Thoracic aorta (tissue), 2 donors: ENCODE measurements at regions not wholly inside any gene's neighbourhood (a gene's known extent, or its start where the extent isn't known, plus 50 kb on each side); places are given as distances from the start of the nearest gene placed in this dataset.
"Not testable (repeated sequence)": the region's sequence is repeated elsewhere in the genome, so short reads cannot be mapped to it uniquely, and the experiment has no call there.

Experiments used
- ATAC-seq: fragments of 150-250 bp; one replicate; pipeline ENCODE4 v1.8.0; 2017; ENCODE audit warnings: low read depth; ENCODE audit not compliant: insufficient number of reproducible peaks, low FRiP score
- DNase-seq: peaks from one replicate; pipeline ENCODE4 v3.0.0-alpha.2; 2020; ENCODE audit warnings: low spot score
- H3K27ac ChIP-seq, 2 donors: fragments of 200-600 bp; sonication (generic); 1 replicate in 1 of 2; 2 replicates in 1 of 2; pipeline ENCODE4 v1.5.1; 2016; ENCODE audit warnings: mild to moderate bottlenecking in 2 of 2, moderate library complexity in 2 of 2
- H3K27me3 ChIP-seq: fragments of 200-600 bp; sonication (generic); replicated peaks from 2 replicates; pipeline ENCODE4 v1.6.0; 2016; ENCODE audit warnings: mild to moderate bottlenecking; ENCODE audit not compliant: insufficient read depth
- H3K36me3 ChIP-seq: fragments of 200-600 bp; sonication (generic); one replicate; pipeline ENCODE4 v1.5.1; 2016
- H3K4me1 ChIP-seq, 2 donors: fragments of 200-600 bp; sonication (generic); 1 replicate in 1 of 2; 2 replicates in 1 of 2; pipeline versions ENCODE4 v1.5.1 to v1.6.0; 2016; ENCODE audit warnings: low read depth in 2 of 2, mild to moderate bottlenecking in 1 of 2; ENCODE audit not compliant: control insufficient read depth in 1 of 2
- H3K4me3 ChIP-seq: fragments of 200-600 bp; sonication (generic); 2 replicates; pipeline ENCODE4 v1.5.1; 2016; ENCODE audit warnings: mild to moderate bottlenecking
- H3K9me3 ChIP-seq: fragments of 200-600 bp; sonication (generic); 2 replicates; pipeline ENCODE4 v1.5.1; 2016
- CTCF ChIP-seq: fragments of 200-600 bp; sonication (generic); IDR thresholded peaks from one replicate; pipeline ENCODE4 v1.5.1; 2019; ENCODE audit warnings: antibody characterized with exemption

- Histone ChIP-seq H3K27me3 (no peaks in the 10 kb centered on the region), H3K27ac (no peak overlapping the region), H3K36me3 (no peaks in the 10 kb centered on the region), H3K4me1 (no peaks in the 10 kb centered on the region), H3K4me3 (no peak overlapping the region), H3K9me3 (no peaks in the 10 kb centered on the region)
- TF ChIP-seq CTCF: no peak
- DNase-seq (no peak), ATAC-seq (no peak)
Measured at GRCh38 chr10:46169736-46170135, 117.1 kb upstream of the ANTXRL start.

DNA sequence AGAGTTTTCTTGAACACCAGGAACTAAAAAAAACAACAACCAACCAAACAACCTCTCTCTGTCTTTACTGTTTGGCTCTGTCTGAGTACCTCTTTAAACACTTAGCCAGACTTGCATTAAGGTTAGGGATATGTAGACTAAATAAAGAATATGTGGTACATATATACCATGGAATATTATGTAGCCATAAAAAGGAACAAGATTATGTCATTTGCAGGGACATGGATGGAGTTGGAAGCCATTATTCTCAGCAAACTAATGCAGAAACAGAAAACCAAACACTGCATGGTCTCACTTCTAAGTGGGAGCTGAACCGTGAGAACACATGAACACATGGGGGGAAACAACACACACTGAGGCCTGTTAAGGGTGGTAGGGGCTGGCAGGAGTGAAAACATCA lies 116.0 kb upstream of the ANTXRL start:
- no peak for ATAC-seq
- TF ChIP-seq CTCF: no peak

DNA sequence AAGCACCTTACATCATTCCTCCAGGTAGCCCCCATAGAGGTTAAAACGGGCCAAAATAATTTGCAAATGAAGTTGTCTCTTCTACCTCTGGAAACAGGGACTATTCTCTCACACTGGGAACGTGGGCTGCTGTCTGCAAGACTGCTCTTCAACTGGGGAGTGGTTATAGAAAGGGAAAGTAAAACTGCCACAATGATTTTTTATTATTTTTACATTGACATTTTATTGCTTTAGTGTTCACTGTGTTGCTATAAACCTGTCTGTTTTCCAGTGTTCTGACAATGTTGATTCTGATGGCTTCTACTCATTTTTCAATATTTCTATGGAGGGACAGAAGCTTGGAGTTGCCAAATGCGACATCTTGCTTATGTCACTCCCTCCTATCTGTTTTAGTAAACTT lies 115.1 kb upstream of the ANTXRL start:
- no peak for TF ChIP-seq CTCF
- Histone ChIP-seq H3K4me3 (no peak overlapping the region), H3K9me3 (no peaks in the 10 kb centered on the region), H3K4me1 (no peaks in the 10 kb centered on the region), H3K36me3 (no peaks in the 10 kb centered on the region), H3K27me3 (no peaks in the 10 kb centered on the region), H3K27ac (no peak overlapping the region)
- ATAC-seq: no peak
- no peak for DNase-seq

More for the DNA sequence above, 116.0 kb upstream of the ANTXRL start:
- H3K9me3 ChIP-seq: no peaks in the 10 kb centered on the region
- no peak overlapping the region for H3K27ac ChIP-seq
- H3K4me3 ChIP-seq: no peak overlapping the region
- no peak for DNase-seq
- no peaks in the 10 kb centered on the region for H3K4me1 ChIP-seq
- H3K27me3 ChIP-seq: no peaks in the 10 kb centered on the region
- no peaks in the 10 kb centered on the region for H3K36me3 ChIP-seq

DNA sequence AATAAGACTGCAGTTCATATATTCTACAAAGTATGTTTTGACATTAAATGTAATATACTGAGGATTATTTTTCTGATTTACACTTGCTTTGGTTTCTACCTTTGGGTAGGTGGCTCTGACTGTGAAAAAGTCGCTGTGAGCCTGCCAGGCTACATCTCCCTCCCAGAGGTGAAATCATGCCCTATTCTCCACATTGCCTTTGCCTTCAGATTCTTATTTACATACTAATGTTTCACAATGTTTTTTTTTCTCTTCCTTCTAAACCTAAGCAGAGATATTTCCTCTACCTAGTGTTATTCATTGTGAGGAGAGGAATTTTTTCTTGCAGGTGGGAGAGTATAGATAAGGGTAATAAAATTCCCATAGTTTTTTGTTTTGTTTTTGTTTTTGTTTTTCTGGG lies 111.5 kb upstream of the ANTXRL start:
- Histone ChIP-seq H3K9me3 (no peaks in the 10 kb centered on the region), H3K36me3 (no peaks in the 10 kb centered on the region), H3K4me3 (no peak overlapping the region), H3K4me1 (no peaks in the 10 kb centered on the region), H3K27me3 (no peaks in the 10 kb centered on the region), H3K27ac (no peak overlapping the region)
- ATAC-seq (no peak), DNase-seq (no peak)
- TF ChIP-seq CTCF: no peak

- no peak for TF ChIP-seq CTCF
- no peaks in the 10 kb centered on the region for H3K27me3 ChIP-seq
- DNase-seq (no peak), ATAC-seq (no peak)
- no peak overlapping the region for H3K27ac ChIP-seq
- no peaks in the 10 kb centered on the region for H3K9me3 ChIP-seq
- H3K4me1 ChIP-seq: no peaks in the 10 kb centered on the region
- H3K36me3 ChIP-seq: no peaks in the 10 kb centered on the region
- no peak overlapping the region for H3K4me3 ChIP-seq
Measured at GRCh38 chr10:46175831-46176230, 111.0 kb upstream of the ANTXRL start.

DNA sequence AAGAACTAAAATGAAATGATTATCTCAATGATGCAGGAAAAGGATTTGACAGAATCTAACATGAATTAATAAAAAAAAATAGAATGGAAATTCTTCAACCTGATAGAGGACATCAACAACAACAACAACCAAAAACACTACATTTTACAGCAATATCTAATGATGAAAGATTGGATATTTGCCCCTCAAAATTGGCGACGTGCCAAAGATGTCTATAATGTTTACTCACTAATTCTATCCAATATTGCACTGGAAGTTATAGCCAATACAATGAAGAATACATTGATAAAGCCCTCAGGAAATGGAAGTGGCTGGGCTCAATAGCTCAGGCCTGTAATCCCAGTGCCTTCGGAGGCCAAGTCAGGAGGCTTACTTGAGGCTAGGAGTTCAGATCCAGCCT lies 99.4 kb upstream of the ANTXRL start:
- not testable (repeated sequence) for H3K27me3 ChIP-seq, ATAC-seq, DNase-seq, H3K4me3 ChIP-seq, H3K27ac ChIP-seq, H3K9me3 ChIP-seq, H3K36me3 ChIP-seq, H3K4me1 ChIP-seq
